ENCODE measurements at regions not wholly inside any gene's neighbourhood (a gene's known extent, or its start where the extent isn't known, plus 50 kb on each side); places are given as distances from the start of the nearest gene placed in this dataset.

- no peaks in the 10 kb centered on the region for H3K9me3 ChIP-seq
- no peak overlapping the region for H3K4me3 ChIP-seq
- TF ChIP-seq CTCF (IDR thresholded peaks at IDR 0.05) (no peak), POLR2A (IDR thresholded peaks at IDR 0.05) (no peak)
- no peak overlapping the region for H3K27ac ChIP-seq
- H3K27me3 ChIP-seq: no peaks in the 10 kb centered on the region
- DNase-seq: no peak
- H3K36me3 ChIP-seq: no peaks in the 10 kb centered on the region
- H3K4me1 ChIP-seq: no peaks in the 10 kb centered on the region
Measured at GRCh38 chr2:15687243-15687642, 95.6 kb downstream of the DDX1 start.

GRCh38 chr2:15687720-15688119, 96.1 kb downstream of the DDX1 start:
- DNase-seq: no peak
- Histone ChIP-seq H3K4me3 (no peak overlapping the region), H3K27ac (no peak overlapping the region), H3K4me1 (no peaks in the 10 kb centered on the region), H3K36me3 (no peaks in the 10 kb centered on the region), H3K27me3 (no peaks in the 10 kb centered on the region), H3K9me3 (no peaks in the 10 kb centered on the region)
- TF ChIP-seq POLR2A (IDR thresholded peaks at IDR 0.05): no peak
- TF ChIP-seq CTCF (IDR thresholded peaks at IDR 0.05): no peak

- Histone ChIP-seq H3K4me3 (no peak overlapping the region), H3K27me3 (no peaks in the 10 kb centered on the region), H3K9me3 (no peaks in the 10 kb centered on the region), H3K27ac (no peak overlapping the region), H3K4me1 (no peaks in the 10 kb centered on the region), H3K36me3 (no peaks in the 10 kb centered on the region)
- no peak for DNase-seq
- TF ChIP-seq CTCF (IDR thresholded peaks at IDR 0.05): no peak
- no peak for TF ChIP-seq POLR2A (IDR thresholded peaks at IDR 0.05)
Measured at GRCh38 chr2:15688924-15689568, 97.4 kb downstream of the DDX1 start.

- H3K9me3 ChIP-seq: no peaks in the 10 kb centered on the region
- H3K27me3 ChIP-seq: no peaks in the 10 kb centered on the region
- DNase-seq: no peak
- H3K4me3 ChIP-seq: no peak overlapping the region
- no peaks in the 10 kb centered on the region for H3K36me3 ChIP-seq
- H3K4me1 ChIP-seq: no peaks in the 10 kb centered on the region
- TF ChIP-seq POLR2A (IDR thresholded peaks at IDR 0.05) (no peak), CTCF (IDR thresholded peaks at IDR 0.05) (no peak)
- H3K27ac ChIP-seq: no peak overlapping the region
Measured at GRCh38 chr2:15689654-15690053, 98.0 kb downstream of the DDX1 start.

GRCh38 chr2:15691586-15692310, 100.1 kb downstream of the DDX1 start:
- TF ChIP-seq POLR2A (IDR thresholded peaks at IDR 0.05): no peak
- no peak for TF ChIP-seq CTCF (IDR thresholded peaks at IDR 0.05)
- no peak overlapping the region for H3K27ac ChIP-seq
- H3K4me3 ChIP-seq: no peak overlapping the region
- no peaks in the 10 kb centered on the region for H3K9me3 ChIP-seq
- H3K4me1 ChIP-seq: no peaks in the 10 kb centered on the region
- no peaks in the 10 kb centered on the region for H3K36me3 ChIP-seq
- H3K27me3 ChIP-seq: no peaks in the 10 kb centered on the region
- no peak for DNase-seq

Measured in Peyer's patch (tissue), 4 donors.